ENCODE measurements at regions not wholly inside any gene's neighbourhood (a gene's known extent, or its start where the extent isn't known, plus 50 kb on each side); places are given as distances from the start of the nearest gene placed in this dataset.

DNA sequence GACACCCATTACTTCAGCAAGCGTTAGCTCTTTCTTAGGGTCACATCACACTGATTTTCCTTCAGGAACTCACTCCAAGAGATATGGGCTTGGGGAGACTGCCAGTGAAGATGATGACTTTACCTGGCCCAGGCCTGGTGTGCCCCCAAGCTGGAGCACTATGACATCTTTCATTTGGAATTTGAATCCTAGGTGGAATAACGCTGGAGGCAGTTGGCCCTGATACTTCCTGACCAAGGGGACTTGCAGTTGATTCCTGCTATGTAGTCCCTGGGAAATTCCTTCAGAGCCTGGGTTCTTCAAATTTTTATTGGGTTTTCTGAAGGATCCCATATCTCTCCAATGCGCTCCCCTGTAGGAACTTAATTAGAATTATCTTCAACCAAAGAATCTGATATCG is 114.9 kb upstream of the GUCA2B start:
- ChIA-PET RAD21 (ENCODE audit: unreplicated experiment) (interaction anchor here (0.6 kb wide), 1 partner anchor 75 kb away, joined by 3 read pairs; no protein-coding TSS in a partner anchor), CTCF (no interaction called here), POLR2A (no interaction called here), SMC1A (ENCODE audit: uncharacterized antibody, unreplicated experiment) (interaction anchor here (0.9 kb wide), 1 partner anchor 142 kb away, joined by 3 read pairs; no protein-coding TSS in a partner anchor)
- FAIRE-seq (no peak), DNase-seq (ENCODE audit: low read depth, low spot score) (no peak), ATAC-seq (no peak)
- intact Hi-C loops (cut with micrococcal nuclease; ENCODE audit: unreplicated experiment), result loop anchor here (5.0 to 10.0 kb wide), 4 partner anchors 123 to 466 kb away; partner anchors contain the start of gene HIVEP3
- Histone ChIP-seq H3K4me1 (ENCODE audit: control insufficient read depth, insufficient read depth, low read length) (peaks cover 5% of the 10 kb centered on the region; the same call in 1 of the 2 replicates), H3K4me3 (no peak overlapping the region), H2AFZ (ENCODE audit: control insufficient read depth, low read depth, low read length) (no peak overlapping the region), H3K4me2 (ENCODE audit: control insufficient read depth, insufficient read depth) (no peak overlapping the region), H3K36me3 (ENCODE audit: control insufficient read depth in 2 of 2, insufficient read depth in 2 of 2, low read length in 1 of 2) (no peaks in the 10 kb centered on the region), H4K20me1 (ENCODE audit: control insufficient read depth, insufficient read depth) (no peaks in the 10 kb centered on the region), H3K9me3 (replicated peaks; ENCODE audit: control insufficient read depth, insufficient read depth, low read length) (no peaks in the 10 kb centered on the region), H3K9ac (ENCODE audit: control insufficient read depth, insufficient read depth, low read length) (no peak overlapping the region), H3K27me3 (replicated peaks in 1 of 2; ENCODE audit: control insufficient read depth in 2 of 2, insufficient read depth in 2 of 2, low read length in 1 of 2) (no peaks in the 10 kb centered on the region; a peak in 1 of 4 replicates), H3K27ac (ENCODE audit: control insufficient read depth, insufficient read depth) (no peak overlapping the region), H3K79me2 (ENCODE audit: control insufficient read depth, insufficient read depth, low read length) (peaks cover 12% of the 10 kb centered on the region)
- in situ Hi-C loops (cut with MboI), result loop anchor here (10.0 kb wide), 1 partner anchor 463 kb away; no protein-coding TSS in a partner anchor
- TF ChIP-seq NBN (IDR thresholded peaks at IDR 0.05) (no peak), MEF2A (IDR thresholded peaks at IDR 0.05; ENCODE audit: insufficient read depth, low read depth, low read length) (no peak), SMARCA5 (IDR thresholded peaks at IDR 0.05) (no peak), ZNF622 (IDR thresholded peaks at IDR 0.05) (no peak), ZBED1 (IDR thresholded peaks at IDR 0.05; ENCODE audit: borderline replicate concordance) (no peak), NR2C2 (IDR thresholded peaks at IDR 0.05; ENCODE audit: borderline replicate concordance, control insufficient read depth, insufficient read length, low read depth) (no peak), ZSCAN29 (IDR thresholded peaks at IDR 0.05) (no peak), POLR2AphosphoS5 (IDR thresholded peaks at IDR 0.05; ENCODE audit: low read length) (no peak), JUNB (IDR thresholded peaks at IDR 0.05) (no peak), SUZ12 (IDR thresholded peaks at IDR 0.05; ENCODE audit: unreplicated experiment) (no peak), SUPT20H (IDR thresholded peaks at IDR 0.05; ENCODE audit: borderline replicate concordance, control insufficient read depth, low read depth, low read length) (no peak)
- TF ChIP-seq, protein P1, sequence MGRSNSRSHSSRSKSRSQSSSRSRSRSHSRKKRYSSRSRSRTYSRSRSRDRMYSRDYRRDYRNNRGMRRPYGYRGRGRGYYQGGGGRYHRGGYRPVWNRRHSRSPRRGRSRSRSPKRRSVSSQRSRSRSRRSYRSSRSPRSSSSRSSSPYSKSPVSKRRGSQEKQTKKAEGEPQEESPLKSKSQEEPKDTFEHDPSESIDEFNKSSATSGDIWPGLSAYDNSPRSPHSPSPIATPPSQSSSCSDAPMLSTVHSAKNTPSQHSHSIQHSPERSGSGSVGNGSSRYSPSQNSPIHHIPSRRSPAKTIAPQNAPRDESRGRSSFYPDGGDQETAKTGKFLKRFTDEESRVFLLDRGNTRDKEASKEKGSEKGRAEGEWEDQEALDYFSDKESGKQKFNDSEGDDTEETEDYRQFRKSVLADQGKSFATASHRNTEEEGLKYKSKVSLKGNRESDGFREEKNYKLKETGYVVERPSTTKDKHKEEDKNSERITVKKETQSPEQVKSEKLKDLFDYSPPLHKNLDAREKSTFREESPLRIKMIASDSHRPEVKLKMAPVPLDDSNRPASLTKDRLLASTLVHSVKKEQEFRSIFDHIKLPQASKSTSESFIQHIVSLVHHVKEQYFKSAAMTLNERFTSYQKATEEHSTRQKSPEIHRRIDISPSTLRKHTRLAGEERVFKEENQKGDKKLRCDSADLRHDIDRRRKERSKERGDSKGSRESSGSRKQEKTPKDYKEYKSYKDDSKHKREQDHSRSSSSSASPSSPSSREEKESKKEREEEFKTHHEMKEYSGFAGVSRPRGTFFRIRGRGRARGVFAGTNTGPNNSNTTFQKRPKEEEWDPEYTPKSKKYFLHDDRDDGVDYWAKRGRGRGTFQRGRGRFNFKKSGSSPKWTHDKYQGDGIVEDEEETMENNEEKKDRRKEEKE (IDR thresholded peaks at IDR 0.05), result no peak
- TF ChIP-seq, protein P2, sequence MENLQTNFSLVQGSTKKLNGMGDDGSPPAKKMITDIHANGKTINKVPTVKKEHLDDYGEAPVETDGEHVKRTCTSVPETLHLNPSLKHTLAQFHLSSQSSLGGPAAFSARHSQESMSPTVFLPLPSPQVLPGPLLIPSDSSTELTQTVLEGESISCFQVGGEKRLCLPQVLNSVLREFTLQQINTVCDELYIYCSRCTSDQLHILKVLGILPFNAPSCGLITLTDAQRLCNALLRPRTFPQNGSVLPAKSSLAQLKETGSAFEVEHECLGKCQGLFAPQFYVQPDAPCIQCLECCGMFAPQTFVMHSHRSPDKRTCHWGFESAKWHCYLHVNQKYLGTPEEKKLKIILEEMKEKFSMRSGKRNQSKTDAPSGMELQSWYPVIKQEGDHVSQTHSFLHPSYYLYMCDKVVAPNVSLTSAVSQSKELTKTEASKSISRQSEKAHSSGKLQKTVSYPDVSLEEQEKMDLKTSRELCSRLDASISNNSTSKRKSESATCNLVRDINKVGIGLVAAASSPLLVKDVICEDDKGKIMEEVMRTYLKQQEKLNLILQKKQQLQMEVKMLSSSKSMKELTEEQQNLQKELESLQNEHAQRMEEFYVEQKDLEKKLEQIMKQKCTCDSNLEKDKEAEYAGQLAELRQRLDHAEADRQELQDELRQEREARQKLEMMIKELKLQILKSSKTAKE (IDR thresholded peaks at IDR 0.05; ENCODE audit: low read depth, poor library complexity, severe bottlenecking), result no peak
- BruUV-seq (replicated peaks), result no TSS peak
- 67% methylated on average over 4 of the region's 4 CpGs for WGBS (ENCODE audit: insufficient coverage, insufficient replicate concordance, low lambda C conversion rate, missing lambda C conversion rate)

Measured in GM12878 (cell line).